ENCODE measurements at regions not wholly inside any gene's neighbourhood (a gene's known extent, or its start where the extent isn't known, plus 50 kb on each side); places are given as distances from the start of the nearest gene placed in this dataset.
"Not testable (repeated sequence)": the region's sequence is repeated elsewhere in the genome, so short reads cannot be mapped to it uniquely, and the experiment has no call there.

- TF ChIP-seq CTCF (conservative IDR thresholded peaks at IDR 0.05; ENCODE audit: low read depth, low read length), result no peak
- H3K4me3 ChIP-seq (ENCODE audit: low read length), result no peak overlapping the region
- no peak for DNase-seq (ENCODE audit: low read depth)
Observed at GRCh38 chr9:119877306-119877705, 508.1 kb upstream of the BRINP1 start.

GRCh38 chr9:119873877-119874276 lies 504.6 kb upstream of the BRINP1 start:
- no peak overlapping the region for H3K4me3 ChIP-seq (ENCODE audit: low read length)
- DNase-seq (ENCODE audit: low read depth), result no peak
- no peak for TF ChIP-seq CTCF (conservative IDR thresholded peaks at IDR 0.05; ENCODE audit: low read depth, low read length)

- H3K4me3 ChIP-seq (ENCODE audit: low read length); DNase-seq (ENCODE audit: low read depth): not testable (repeated sequence)
Observed at GRCh38 chr9:119870251-119870650, 501.0 kb upstream of the BRINP1 start.

GRCh38 chr9:119868694-119869093 lies 499.5 kb upstream of the BRINP1 start:
- no peak overlapping the region for H3K4me3 ChIP-seq (ENCODE audit: low read length)
- DNase-seq (ENCODE audit: low read depth), result no peak
- TF ChIP-seq CTCF (conservative IDR thresholded peaks at IDR 0.05; ENCODE audit: low read depth, low read length), result no peak

- DNase-seq (ENCODE audit: low read depth), result no peak
- H3K4me3 ChIP-seq (ENCODE audit: low read length), result no peak overlapping the region
- TF ChIP-seq CTCF (conservative IDR thresholded peaks at IDR 0.05; ENCODE audit: low read depth, low read length), result no peak
Observed at GRCh38 chr9:119861842-119862241, 492.6 kb upstream of the BRINP1 start.

- TF ChIP-seq CTCF (conservative IDR thresholded peaks at IDR 0.05; ENCODE audit: low read depth, low read length), result no peak
- H3K4me3 ChIP-seq (ENCODE audit: low read length), result no peak overlapping the region
- DNase-seq (ENCODE audit: low read depth), result no peak
Observed at GRCh38 chr9:119859128-119859527, 489.9 kb upstream of the BRINP1 start.

GRCh38 chr9:119853126-119853525 lies 483.9 kb upstream of the BRINP1 start:
- no peak for DNase-seq (ENCODE audit: low read depth)
- H3K4me3 ChIP-seq (ENCODE audit: low read length), result no peak overlapping the region
- TF ChIP-seq CTCF (conservative IDR thresholded peaks at IDR 0.05; ENCODE audit: low read depth, low read length), result no peak

- no peak overlapping the region for H3K4me3 ChIP-seq (ENCODE audit: low read length)
- TF ChIP-seq CTCF (conservative IDR thresholded peaks at IDR 0.05; ENCODE audit: low read depth, low read length), result no peak
- no peak for DNase-seq (ENCODE audit: low read depth)
Observed at GRCh38 chr9:119852390-119852789, 483.2 kb upstream of the BRINP1 start.

Measured in retinal pigment epithelial cell (primary cell).